Thoracic aorta (tissue), 2 donors: ENCODE measurements at regions not wholly inside any gene's neighbourhood (a gene's known extent, or its start where the extent isn't known, plus 50 kb on each side); places are given as distances from the start of the nearest gene placed in this dataset.

Experiments used
- ATAC-seq: fragments of 150-250 bp; one replicate; pipeline ENCODE4 v1.8.0; 2017; ENCODE audit warnings: low read depth; ENCODE audit not compliant: insufficient number of reproducible peaks, low FRiP score
- DNase-seq: peaks from one replicate; pipeline ENCODE4 v3.0.0-alpha.2; 2020; ENCODE audit warnings: low spot score
- H3K27ac ChIP-seq, 2 donors: fragments of 200-600 bp; sonication (generic); 1 replicate in 1 of 2; 2 replicates in 1 of 2; pipeline ENCODE4 v1.5.1; 2016; ENCODE audit warnings: mild to moderate bottlenecking in 2 of 2, moderate library complexity in 2 of 2
- H3K27me3 ChIP-seq: fragments of 200-600 bp; sonication (generic); replicated peaks from 2 replicates; pipeline ENCODE4 v1.6.0; 2016; ENCODE audit warnings: mild to moderate bottlenecking; ENCODE audit not compliant: insufficient read depth
- H3K36me3 ChIP-seq: fragments of 200-600 bp; sonication (generic); one replicate; pipeline ENCODE4 v1.5.1; 2016
- H3K4me1 ChIP-seq, 2 donors: fragments of 200-600 bp; sonication (generic); 1 replicate in 1 of 2; 2 replicates in 1 of 2; pipeline versions ENCODE4 v1.5.1 to v1.6.0; 2016; ENCODE audit warnings: low read depth in 2 of 2, mild to moderate bottlenecking in 1 of 2; ENCODE audit not compliant: control insufficient read depth in 1 of 2
- H3K4me3 ChIP-seq: fragments of 200-600 bp; sonication (generic); 2 replicates; pipeline ENCODE4 v1.5.1; 2016; ENCODE audit warnings: mild to moderate bottlenecking
- H3K9me3 ChIP-seq: fragments of 200-600 bp; sonication (generic); 2 replicates; pipeline ENCODE4 v1.5.1; 2016
- TF ChIP-seq, protein P1 (sequence below): fragments of 200-600 bp; sonication (generic); IDR thresholded peaks from one replicate; pipeline ENCODE4 v1.5.1; 2019; ENCODE audit warnings: antibody characterized with exemption

DNA sequence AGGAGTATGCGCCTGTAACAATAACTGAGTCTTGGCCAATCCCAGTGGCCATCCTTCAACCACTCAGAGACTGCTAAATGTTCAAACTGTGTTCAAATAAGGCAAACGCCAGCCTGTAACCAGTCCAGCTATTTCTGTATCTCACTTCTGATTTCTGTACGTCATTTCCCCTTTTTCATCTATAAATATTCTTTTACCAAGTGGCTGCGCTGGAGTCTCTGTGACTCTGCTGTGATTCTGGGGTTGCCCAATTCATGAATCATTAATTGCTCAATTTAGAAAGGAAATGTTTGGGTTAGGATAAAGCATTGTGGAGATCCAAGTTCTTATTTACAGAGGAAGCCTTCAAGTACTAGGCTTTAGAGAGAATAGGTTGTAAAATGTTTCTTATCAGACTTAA is 89.8 kb upstream of the UST start:
- peak overlapping the region; percentile 63 to 81 for H3K27ac ChIP-seq

DNA sequence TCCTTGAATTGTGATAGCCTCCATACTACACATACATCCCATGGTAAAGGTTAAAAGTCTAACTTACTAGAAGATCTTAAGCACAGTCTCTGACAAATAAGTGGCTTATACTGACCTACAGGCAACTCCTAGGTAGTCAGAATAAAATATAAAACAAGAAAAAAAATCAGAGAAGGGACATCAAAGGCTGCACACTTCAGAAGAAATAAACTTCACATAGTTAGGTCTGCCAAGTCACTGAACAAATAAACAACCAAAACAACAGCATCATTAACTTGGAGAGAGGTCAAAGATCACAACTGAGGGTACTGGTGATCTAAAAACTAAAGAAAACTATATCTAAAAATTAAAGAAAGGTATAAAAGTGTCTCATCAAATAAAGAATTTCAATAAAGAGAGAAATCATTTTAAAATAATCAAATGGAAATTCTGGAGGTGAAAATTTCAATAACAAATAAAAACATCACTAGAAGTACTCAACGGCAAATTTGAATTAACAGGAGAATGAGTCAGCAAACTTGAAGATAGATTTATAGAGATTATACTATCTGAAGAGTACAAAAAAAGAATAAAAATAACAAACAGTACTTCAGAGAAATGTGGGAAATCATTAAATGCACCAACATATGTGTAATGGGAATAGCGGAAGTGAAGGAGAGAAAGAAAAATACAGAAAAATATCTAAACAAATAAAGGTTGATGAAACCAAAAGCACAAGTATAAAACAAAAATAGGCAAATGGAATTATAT is 88.0 kb upstream of the UST start:
- ATAC-seq (no peak), DNase-seq (no peak)
- no peaks in the 10 kb centered on the region for H3K9me3 ChIP-seq
- H3K27me3 ChIP-seq, result no peaks in the 10 kb centered on the region
- no peak overlapping the region for H3K27ac ChIP-seq
- no peak overlapping the region for H3K4me3 ChIP-seq
- H3K4me1 ChIP-seq, result peaks cover 0 to 17% of the 10 kb centered on the region in 2 donors
- TF ChIP-seq, protein P1, sequence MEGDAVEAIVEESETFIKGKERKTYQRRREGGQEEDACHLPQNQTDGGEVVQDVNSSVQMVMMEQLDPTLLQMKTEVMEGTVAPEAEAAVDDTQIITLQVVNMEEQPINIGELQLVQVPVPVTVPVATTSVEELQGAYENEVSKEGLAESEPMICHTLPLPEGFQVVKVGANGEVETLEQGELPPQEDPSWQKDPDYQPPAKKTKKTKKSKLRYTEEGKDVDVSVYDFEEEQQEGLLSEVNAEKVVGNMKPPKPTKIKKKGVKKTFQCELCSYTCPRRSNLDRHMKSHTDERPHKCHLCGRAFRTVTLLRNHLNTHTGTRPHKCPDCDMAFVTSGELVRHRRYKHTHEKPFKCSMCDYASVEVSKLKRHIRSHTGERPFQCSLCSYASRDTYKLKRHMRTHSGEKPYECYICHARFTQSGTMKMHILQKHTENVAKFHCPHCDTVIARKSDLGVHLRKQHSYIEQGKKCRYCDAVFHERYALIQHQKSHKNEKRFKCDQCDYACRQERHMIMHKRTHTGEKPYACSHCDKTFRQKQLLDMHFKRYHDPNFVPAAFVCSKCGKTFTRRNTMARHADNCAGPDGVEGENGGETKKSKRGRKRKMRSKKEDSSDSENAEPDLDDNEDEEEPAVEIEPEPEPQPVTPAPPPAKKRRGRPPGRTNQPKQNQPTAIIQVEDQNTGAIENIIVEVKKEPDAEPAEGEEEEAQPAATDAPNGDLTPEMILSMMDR, result no peak
- no peaks in the 10 kb centered on the region for H3K36me3 ChIP-seq

More for the DNA sequence above, 89.8 kb upstream of the UST start:
- DNase-seq (peak; percentile 26), ATAC-seq (peak; percentile 100)
- TF ChIP-seq, protein P1, result no peak
- H3K4me3 ChIP-seq, result no peak overlapping the region
- no peaks in the 10 kb centered on the region for H3K27me3 ChIP-seq
- H3K9me3 ChIP-seq, result no peaks in the 10 kb centered on the region
- H3K36me3 ChIP-seq, result no peaks in the 10 kb centered on the region
- peaks cover 2 to 25% of the 10 kb centered on the region in 2 donors for H3K4me1 ChIP-seq

DNA sequence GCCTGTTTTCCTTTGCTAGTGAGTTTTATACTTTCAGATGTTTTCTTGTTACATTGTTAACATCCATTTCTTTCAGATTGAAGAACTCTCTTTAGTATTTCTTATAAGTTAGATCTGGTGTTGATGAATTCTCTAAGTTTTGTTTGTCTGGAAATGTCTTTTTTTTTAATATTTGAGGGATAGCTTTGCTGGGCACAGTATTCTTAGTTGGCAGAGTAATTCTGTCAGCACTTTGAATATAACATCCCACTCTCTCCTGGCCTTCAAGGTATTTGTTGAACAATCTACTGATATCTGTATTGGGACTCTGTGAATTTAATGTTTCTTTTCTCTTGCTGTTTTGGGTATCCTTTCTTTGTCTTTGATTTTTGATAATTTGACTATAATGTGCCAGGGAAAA is 79.4 kb upstream of the UST start:
- DNase-seq, result no peak

DNA sequence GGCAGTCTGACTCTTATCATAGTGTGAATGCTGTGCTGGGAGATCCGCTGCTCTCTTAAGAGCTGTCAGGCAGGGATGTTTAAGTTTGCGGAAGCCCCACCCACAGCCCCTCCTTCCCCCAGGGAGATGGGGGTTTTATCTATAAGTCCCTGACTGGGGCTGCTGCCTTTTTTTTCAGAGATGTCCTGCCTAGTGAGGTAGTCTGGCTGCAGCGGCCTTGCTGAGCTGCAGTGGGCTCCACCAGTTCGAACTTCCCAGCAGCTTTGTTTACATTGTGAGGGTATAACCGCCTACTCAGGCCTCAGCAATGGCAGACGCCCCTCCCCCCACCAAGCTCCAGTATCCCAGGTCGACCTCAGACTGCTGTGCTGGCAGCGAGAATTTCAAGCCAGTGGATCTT is 75.7 kb upstream of the UST start:
- Histone ChIP-seq H3K27me3 (no peaks in the 10 kb centered on the region), H3K36me3 (no peaks in the 10 kb centered on the region), H3K4me3 (no peak overlapping the region), H3K27ac (no peak overlapping the region), H3K9me3 (peaks cover 41% of the 10 kb centered on the region), H3K4me1 (no peaks in the 10 kb centered on the region)
- ATAC-seq (no peak), DNase-seq (no peak)
- TF ChIP-seq, protein P1, result no peak

More for the DNA sequence above, 79.4 kb upstream of the UST start:
- H3K36me3 ChIP-seq, result no peaks in the 10 kb centered on the region
- no peaks in the 10 kb centered on the region for H3K4me1 ChIP-seq
- no peak overlapping the region for H3K27ac ChIP-seq
- H3K4me3 ChIP-seq, result no peak overlapping the region
- TF ChIP-seq, protein P1, result no peak
- no peak for ATAC-seq
- H3K9me3 ChIP-seq, result peaks cover 36% of the 10 kb centered on the region
- H3K27me3 ChIP-seq, result no peaks in the 10 kb centered on the region

DNA sequence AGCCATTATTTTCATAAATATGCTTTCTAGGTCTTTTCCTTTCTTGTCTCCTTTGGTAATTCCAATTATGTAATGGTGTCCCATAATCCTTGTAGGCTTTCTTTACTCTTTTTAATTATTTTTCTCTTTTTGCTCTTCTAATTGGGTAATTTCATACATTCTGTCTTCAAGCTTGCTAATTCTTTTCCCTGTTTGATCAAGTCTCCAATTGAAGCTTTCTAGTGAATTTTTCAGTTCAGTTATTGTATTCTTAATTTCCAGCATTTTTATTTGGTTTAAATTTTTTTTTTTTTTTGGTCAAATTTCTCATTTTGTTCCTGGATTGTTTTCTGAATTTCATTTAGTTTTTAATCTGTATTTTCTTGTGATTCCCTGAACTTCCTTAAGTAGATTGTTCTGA is 74.9 kb upstream of the UST start:
- H3K27me3 ChIP-seq, result no peaks in the 10 kb centered on the region
- no peak overlapping the region for H3K4me3 ChIP-seq
- peaks cover 34% of the 10 kb centered on the region for H3K9me3 ChIP-seq
- H3K27ac ChIP-seq, result no peak overlapping the region
- no peak for ATAC-seq
- no peak for DNase-seq
- TF ChIP-seq, protein P1, result no peak
- H3K4me1 ChIP-seq, result no peaks in the 10 kb centered on the region
- H3K36me3 ChIP-seq, result no peaks in the 10 kb centered on the region
